ENCODE measurements at regions not wholly inside any gene's neighbourhood (a gene's known extent, or its start where the extent isn't known, plus 50 kb on each side); places are given as distances from the start of the nearest gene placed in this dataset.

- no peak for TF ChIP-seq CTCF (IDR thresholded peaks at IDR 0.05)
- no peak for TF ChIP-seq POLR2A (IDR thresholded peaks at IDR 0.05)
Observed at GRCh38 chr10:124325633-124325914, 93.1 kb downstream of the OAT start.

Measured in suprapubic skin (tissue), 3 donors.